ENCODE measurements at regions not wholly inside any gene's neighbourhood (a gene's known extent, or its start where the extent isn't known, plus 50 kb on each side); places are given as distances from the start of the nearest gene placed in this dataset.

GRCh38 chr14:81668626-81669274, 135.1 kb upstream of the SEL1L start:
- Histone ChIP-seq H3K36me3 (ENCODE audit: insufficient read depth, low read length) (no peaks in the 10 kb centered on the region), H3K9me3 (ENCODE audit: control insufficient read depth in 1 of 2, insufficient read depth in 1 of 2, low read length in 2 of 2) (peaks cover 0 to 15% of the 10 kb centered on the region in 2 experiments), H3K4me1 (ENCODE audit: insufficient read depth, low read length) (no peaks in the 10 kb centered on the region), H3K4me3 (ENCODE audit: low read length) (no peak overlapping the region), H3K27me3 (ENCODE audit: control insufficient read depth in 1 of 2, insufficient read depth in 2 of 2, low read length in 2 of 2) (no peaks in the 10 kb centered on the region), H3K27ac (ENCODE audit: low read depth in 1 of 2, low read length in 2 of 2) (no peak overlapping the region)
- TF ChIP-seq CTCF (IDR thresholded peaks at IDR 0.05) = no peak
- DNase-seq = no peak
- no peaks in the 10 kb centered on the region for H3K9me3 Mint-ChIP-seq
- H3K27me3 Mint-ChIP-seq = no peaks in the 10 kb centered on the region
- CTCF ChIA-PET = no interaction called here
- no peaks in the 10 kb centered on the region for H3K36me3 Mint-ChIP-seq (ENCODE audit: low read depth)
- intact Hi-C loops (cut with DNase I, micrococcal nuclease) = no loop called here
- H3K4me1 Mint-ChIP-seq (ENCODE audit: low read depth) = no peaks in the 10 kb centered on the region
- no peak for ATAC-seq (ENCODE audit: poor library complexity)
- H3K27ac Mint-ChIP-seq = no peak overlapping the region
- POLR2A ChIA-PET = no interaction called here
- H3K4me3 Mint-ChIP-seq = no peak overlapping the region

DNA sequence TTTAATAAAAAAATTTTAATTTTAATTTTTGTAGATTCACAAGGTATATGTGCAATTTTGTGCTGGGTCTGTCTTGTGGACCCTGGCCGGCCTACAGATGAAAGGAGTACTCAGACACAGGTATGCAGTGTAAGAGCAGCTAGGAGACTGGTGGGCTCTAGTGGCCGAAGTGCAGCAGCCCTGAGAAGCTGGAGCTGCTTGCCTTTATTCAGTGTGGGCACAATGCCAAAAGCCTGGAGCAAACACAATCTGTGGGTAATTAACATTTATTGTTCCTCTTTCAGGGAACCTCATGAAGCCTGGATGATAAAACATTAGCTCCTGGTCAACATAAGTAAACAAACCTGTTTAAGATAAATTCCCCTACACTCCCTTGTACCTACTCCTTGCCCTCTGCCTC, 135.7 kb upstream of the SEL1L start:
- Histone ChIP-seq H3K4me1 (ENCODE audit: insufficient read depth, low read length) (no peaks in the 10 kb centered on the region), H3K27me3 (ENCODE audit: control insufficient read depth in 1 of 2, insufficient read depth in 2 of 2, low read length in 2 of 2) (no peaks in the 10 kb centered on the region), H3K27ac (ENCODE audit: low read depth in 1 of 2, low read length in 2 of 2) (no peak overlapping the region), H3K9me3 (ENCODE audit: control insufficient read depth in 1 of 2, insufficient read depth in 1 of 2, low read length in 2 of 2) (peaks cover 0 to 15% of the 10 kb centered on the region in 2 experiments), H3K4me3 (ENCODE audit: low read length) (no peak overlapping the region), H3K36me3 (ENCODE audit: insufficient read depth, low read length) (no peaks in the 10 kb centered on the region)
- TF ChIP-seq CTCF (IDR thresholded peaks at IDR 0.05) = no peak
- Mint-ChIP-seq H3K27me3 (no peaks in the 10 kb centered on the region), H3K9me3 (no peaks in the 10 kb centered on the region), H3K36me3 (ENCODE audit: low read depth) (no peaks in the 10 kb centered on the region), H3K4me3 (no peak overlapping the region), H3K4me1 (ENCODE audit: low read depth) (no peaks in the 10 kb centered on the region), H3K27ac (no peak overlapping the region)
- POLR2A ChIA-PET = no interaction called here
- intact Hi-C loops (cut with DNase I, micrococcal nuclease) = no loop called here
- DNase-seq (no peak), ATAC-seq (ENCODE audit: poor library complexity) (no peak)
- CTCF ChIA-PET = no interaction called here

DNA sequence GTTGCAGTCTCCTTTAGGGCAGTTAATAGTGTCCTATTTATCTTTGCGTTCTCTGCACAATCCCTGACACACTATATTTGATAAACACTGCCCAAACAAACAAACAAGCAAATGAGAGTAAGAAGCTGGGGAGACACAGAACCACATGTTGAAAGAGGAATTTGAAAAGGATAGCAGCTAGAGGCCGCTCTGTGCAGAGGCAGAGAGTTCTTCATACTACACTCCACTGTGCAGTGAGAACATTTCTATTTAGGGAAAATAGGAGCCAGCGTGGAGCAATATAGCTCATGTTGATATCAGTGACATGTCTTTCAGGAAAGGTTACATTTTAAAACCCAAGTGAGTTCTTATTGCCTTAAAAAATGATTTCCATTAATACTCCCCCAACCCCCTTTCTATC, 140.3 kb upstream of the SEL1L start:
- Mint-ChIP-seq H3K9me3 (no peaks in the 10 kb centered on the region), H3K4me1 (ENCODE audit: low read depth) (no peaks in the 10 kb centered on the region), H3K27me3 (peaks cover 5% of the 10 kb centered on the region), H3K4me3 (no peak overlapping the region), H3K36me3 (ENCODE audit: low read depth) (no peaks in the 10 kb centered on the region), H3K27ac (no peak overlapping the region)
- ATAC-seq (ENCODE audit: poor library complexity) (no peak), DNase-seq (no peak)
- H3K36me3 ChIP-seq (ENCODE audit: insufficient read depth, low read length) = no peaks in the 10 kb centered on the region
- H3K27me3 ChIP-seq (ENCODE audit: control insufficient read depth in 1 of 2, insufficient read depth in 2 of 2, low read length in 2 of 2) = no peaks in the 10 kb centered on the region
- no peak for TF ChIP-seq CTCF (IDR thresholded peaks at IDR 0.05)
- H3K4me3 ChIP-seq (ENCODE audit: low read length) = no peak overlapping the region
- peaks cover 0 to 6% of the 10 kb centered on the region in 2 experiments for H3K9me3 ChIP-seq (ENCODE audit: control insufficient read depth in 1 of 2, insufficient read depth in 1 of 2, low read length in 2 of 2)
- H3K27ac ChIP-seq (ENCODE audit: low read depth in 1 of 2, low read length in 2 of 2) = no peak overlapping the region
- ChIA-PET CTCF (no interaction called here), POLR2A (no interaction called here)
- intact Hi-C loops (cut with DNase I, micrococcal nuclease) = no loop called here
- no peaks in the 10 kb centered on the region for H3K4me1 ChIP-seq (ENCODE audit: insufficient read depth, low read length)

Data from CD4-positive, alpha-beta T cell (primary cell).